Erythroblast (primary cell): ENCODE measurements at regions not wholly inside any gene's neighbourhood (a gene's known extent, or its start where the extent isn't known, plus 50 kb on each side); places are given as distances from the start of the nearest gene placed in this dataset.

Source experiments
- DNase-seq, 2 experiments: peaks; one replicate each; lab custom pipeline; 2025; lab: John Stamatoyannopoulos, UW
- GATA1 ChIP-seq: IDR thresholded peaks from 2 replicates; pipeline ENCODE4 v1.6.1; 2011; ENCODE audit warnings: low read depth, mild to moderate bottlenecking, control low read depth, low read length, moderate library complexity
- POLR2A ChIP-seq: IDR thresholded peaks from 2 replicates; pipeline ENCODE4 v1.6.1; 2011; ENCODE audit warnings: mild to moderate bottlenecking, low read length

DNA sequence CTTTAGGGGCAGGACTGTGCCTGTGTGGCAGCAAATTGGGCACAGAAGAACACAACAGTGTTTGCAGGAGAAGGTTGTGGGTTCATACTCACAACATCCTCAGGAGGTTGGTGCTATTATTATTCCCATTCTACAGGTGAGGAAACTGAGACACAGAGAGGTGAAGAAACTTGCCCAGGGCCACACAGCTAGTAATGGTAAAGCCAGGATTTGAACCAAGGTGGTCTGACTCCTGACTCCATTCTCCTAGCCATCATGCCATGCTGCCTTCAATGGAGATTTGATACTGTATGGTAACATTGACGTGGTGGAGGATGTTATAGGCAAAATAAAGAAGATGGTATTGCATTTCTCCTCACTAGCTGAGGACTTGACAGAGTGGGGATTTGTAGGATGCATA is 334.2 kb downstream of the RPS6KC1 start:
- no peak for DNase-seq
- TF ChIP-seq POLR2A = no peak
- no peak for TF ChIP-seq GATA1

GRCh38 chr1:213385806-213386324 is 334.8 kb downstream of the RPS6KC1 start:
- TF ChIP-seq GATA1 (no peak), POLR2A (no peak)

GRCh38 chr1:213387380-213388015 is 336.5 kb downstream of the RPS6KC1 start:
- DNase-seq = no peak
- TF ChIP-seq GATA1 (no peak), POLR2A (no peak)

More at GRCh38 chr1:213385806-213386324, 334.8 kb downstream of the RPS6KC1 start:
- no peak for DNase-seq

DNA sequence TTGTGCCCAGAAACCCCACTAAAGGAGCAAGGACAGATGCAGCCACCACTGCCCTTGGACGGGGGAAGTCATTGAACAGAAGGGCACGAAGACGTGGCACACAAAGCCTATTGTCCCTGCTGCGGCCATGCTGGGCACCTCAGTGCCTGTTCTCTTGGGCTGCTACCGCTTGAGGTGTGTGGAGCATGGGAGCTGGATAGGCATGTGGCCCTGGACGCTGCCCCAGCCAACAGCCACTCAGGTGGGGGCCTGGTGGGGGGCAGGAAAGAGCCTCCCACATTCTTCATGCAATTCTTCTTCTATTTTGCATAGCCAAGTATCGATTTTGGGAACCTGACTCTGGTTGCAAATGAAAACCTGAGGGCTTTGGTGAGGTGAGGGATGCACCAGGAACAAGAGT is 337.2 kb downstream of the RPS6KC1 start:
- DNase-seq = no peak
- TF ChIP-seq GATA1 = no peak
- TF ChIP-seq POLR2A = no peak

- no peak for DNase-seq
- TF ChIP-seq POLR2A (no peak), GATA1 (no peak)
Observed at GRCh38 chr1:213389061-213389581, 338.1 kb downstream of the RPS6KC1 start.

DNA sequence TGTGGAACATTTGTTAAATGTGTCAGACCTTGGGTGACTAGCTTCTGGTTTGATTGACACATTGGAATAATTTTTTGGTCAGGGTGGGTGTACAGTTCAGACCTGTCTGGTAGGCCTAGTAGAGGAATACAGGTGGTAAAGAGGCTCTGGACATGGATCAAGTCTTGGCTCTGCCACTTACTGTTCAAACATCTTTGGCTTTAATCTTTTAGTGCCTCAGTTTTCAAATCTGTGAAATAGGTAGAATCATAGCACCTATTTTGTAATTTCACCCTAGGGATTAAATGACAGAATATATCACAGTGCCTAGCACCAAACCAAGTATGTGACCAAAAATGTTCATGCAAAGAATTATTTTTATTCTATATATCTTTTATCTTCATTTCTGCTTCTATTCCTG is 340.4 kb downstream of the RPS6KC1 start:
- DNase-seq = no peak
- TF ChIP-seq POLR2A (no peak), GATA1 (no peak)

DNA sequence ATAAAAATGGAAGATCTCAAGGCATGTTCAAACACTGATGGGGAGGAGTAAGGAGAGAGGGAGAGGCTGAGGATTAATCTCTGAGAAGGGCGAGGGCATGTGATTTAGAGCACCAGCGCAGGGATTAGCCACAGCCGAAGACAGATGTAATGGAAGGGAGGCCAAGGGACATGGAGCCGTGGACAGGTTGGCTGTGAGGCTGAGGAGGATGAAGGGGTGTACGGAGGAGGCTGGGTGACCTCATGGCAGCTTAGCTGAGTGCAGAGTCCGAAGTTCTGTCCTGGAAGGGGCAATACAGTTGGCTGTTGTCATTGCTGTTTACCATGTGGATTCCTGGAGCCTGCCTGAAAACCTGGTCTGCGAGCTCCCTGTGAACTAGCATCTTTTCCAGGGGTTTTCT is 342.8 kb downstream of the RPS6KC1 start:
- no peak for DNase-seq
- TF ChIP-seq GATA1 = no peak
- TF ChIP-seq POLR2A = no peak

GRCh38 chr1:213394837-213395236 is 343.8 kb downstream of the RPS6KC1 start:
- TF ChIP-seq POLR2A = no peak
- no peak for TF ChIP-seq GATA1
- no peak for DNase-seq

DNA sequence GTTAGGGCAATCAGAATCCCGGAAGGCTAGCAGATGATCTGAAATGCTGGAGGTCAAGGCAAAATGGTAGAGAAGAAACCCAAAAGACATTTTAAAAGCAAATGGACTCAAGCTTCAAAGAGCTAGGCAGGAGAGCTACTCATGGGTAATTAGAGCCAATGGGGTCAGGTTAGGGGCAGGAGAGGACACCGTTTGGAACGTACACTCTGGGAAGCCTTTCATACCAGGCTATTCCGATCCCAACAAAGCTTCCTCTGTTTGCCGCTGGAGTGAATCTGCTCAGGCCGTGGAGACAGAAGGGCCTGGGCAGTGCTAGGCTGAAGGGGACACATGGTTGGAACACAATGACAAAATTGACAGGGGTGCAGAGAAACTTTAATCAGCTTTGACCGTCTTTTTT is 346.6 kb downstream of the RPS6KC1 start:
- no peak for TF ChIP-seq GATA1
- no peak for TF ChIP-seq POLR2A
- no peak for DNase-seq

DNA sequence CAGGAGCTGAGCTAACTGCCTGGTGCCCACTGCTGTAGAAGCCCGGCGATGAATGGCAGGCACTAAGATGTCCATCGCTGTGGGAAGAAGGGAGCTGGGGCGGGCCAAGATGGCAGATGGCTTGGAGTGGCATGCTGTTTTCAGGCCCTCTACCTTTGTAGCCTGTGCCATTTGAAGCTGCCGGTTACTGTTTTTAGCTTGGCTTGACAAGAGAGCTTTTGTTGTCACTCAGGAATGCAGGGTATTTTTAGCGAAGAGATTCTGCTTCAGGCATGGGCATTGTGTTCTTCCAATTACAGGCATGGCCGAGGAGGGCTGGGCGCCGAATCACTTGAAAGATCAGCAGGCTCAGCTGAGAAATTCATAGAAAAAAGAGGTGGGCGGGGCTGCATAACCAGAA is 348.7 kb downstream of the RPS6KC1 start:
- TF ChIP-seq GATA1 = no peak
- TF ChIP-seq POLR2A = no peak
- DNase-seq = no peak

DNA sequence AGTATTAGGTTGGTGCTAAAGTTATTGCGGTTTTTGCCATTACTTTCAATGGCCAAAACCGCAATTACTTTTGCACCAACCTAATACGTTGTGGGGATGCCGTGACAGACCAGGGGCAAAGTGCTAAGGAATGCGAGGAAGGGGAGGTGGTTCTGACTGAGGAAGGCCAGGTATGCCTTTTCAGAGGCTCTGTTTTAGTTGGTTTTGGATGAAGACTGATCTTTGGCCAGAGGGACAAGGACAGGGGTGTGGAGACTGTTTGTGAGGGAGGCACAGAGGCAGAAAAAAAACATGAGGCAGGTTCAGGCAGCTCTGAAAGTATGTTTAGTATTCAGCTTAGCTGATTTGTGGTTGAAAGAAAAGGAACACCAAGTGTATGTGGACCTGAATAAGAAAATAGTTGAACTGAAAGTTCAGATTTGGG is 358.2 kb downstream of the RPS6KC1 start:
- TF ChIP-seq GATA1 (no peak), POLR2A (no peak)
- DNase-seq = no peak

DNA sequence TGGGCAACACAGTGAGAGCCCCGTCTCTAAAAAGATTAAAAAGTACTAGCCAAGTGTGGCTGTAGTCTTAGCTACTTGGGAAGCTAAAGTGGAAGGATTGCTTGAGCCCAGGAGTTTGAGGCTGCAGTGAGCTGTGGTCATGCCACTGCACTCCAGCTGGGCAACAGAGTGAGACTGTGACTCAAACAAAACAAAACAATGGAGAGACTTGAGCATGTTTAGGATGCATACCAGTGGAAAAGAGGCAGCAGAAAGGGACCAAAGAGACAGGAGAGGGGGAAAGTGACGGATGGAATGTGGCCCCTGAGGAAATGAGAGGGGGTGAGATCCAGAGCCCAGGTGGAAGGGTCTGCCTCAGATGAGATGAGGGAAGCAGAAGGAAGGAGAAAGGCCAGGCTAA is 358.9 kb downstream of the RPS6KC1 start:
- DNase-seq = no peak
- TF ChIP-seq POLR2A = no peak
- TF ChIP-seq GATA1 = no peak

GRCh38 chr1:213414346-213414745 is 363.3 kb downstream of the RPS6KC1 start:
- no peak for DNase-seq
- TF ChIP-seq GATA1 = no peak
- TF ChIP-seq POLR2A = no peak

DNA sequence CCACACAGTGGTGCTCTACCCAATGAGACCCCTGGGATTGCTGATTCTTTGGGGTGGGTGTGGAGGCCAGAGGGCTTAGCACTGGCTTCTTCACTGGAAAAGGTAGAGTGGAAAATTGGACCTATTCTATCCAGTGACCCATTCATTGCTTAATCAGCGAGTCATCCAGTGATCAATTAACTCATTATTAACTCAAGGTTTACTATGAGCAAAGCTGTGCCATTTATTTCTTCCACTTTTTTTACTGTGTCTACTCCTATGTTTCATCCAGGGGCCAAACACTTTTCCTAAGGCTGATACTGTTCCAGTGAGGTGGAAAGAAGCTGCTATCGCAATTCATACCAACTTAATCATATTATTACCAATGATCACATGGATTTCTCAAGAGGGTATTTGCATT is 363.9 kb downstream of the RPS6KC1 start:
- DNase-seq = no peak
- TF ChIP-seq POLR2A (no peak), GATA1 (no peak)
